ENCODE measurements at regions not wholly inside any gene's neighbourhood (a gene's known extent, or its start where the extent isn't known, plus 50 kb on each side); places are given as distances from the start of the nearest gene placed in this dataset.
"Not testable (repeated sequence)": the region's sequence is repeated elsewhere in the genome, so short reads cannot be mapped to it uniquely, and the experiment has no call there.

GRCh38 chr4:28015996-28016395 lies 1155.4 kb downstream of the STIM2 start:
- no peaks in the 10 kb centered on the region for H3F3A ChIP-seq (replicated peaks; ENCODE audit: low read depth)
- H3K27ac ChIP-seq (ENCODE audit: low read depth): no peak overlapping the region
- no peak overlapping the region for H3K4me3 ChIP-seq
- no peak overlapping the region for H3K4me2 ChIP-seq
- H3K27me3 Mint-ChIP-seq (ENCODE audit: insufficient read depth, low read depth, poor library complexity): no peaks in the 10 kb centered on the region
- no peaks in the 10 kb centered on the region for H3K36me3 ChIP-seq (ENCODE audit: insufficient read depth)
- H3K4me1 Mint-ChIP-seq: no peaks in the 10 kb centered on the region
- no peaks in the 10 kb centered on the region for H4K20me1 ChIP-seq (replicated peaks; ENCODE audit: insufficient read depth)
- peaks cover 4% of the 10 kb centered on the region; the same call in 2 of the 3 replicates for H3K36me3 Mint-ChIP-seq (ENCODE audit: low read depth)
- DNase-seq (ENCODE audit: low spot score): no peak
- no peak overlapping the region for H3K4me3 Mint-ChIP-seq
- no peak for ATAC-seq
- H2AFZ ChIP-seq: no peak overlapping the region
- H3K9me3 Mint-ChIP-seq: peaks cover 21% of the 10 kb centered on the region
- no peaks in the 10 kb centered on the region for H3K4me1 ChIP-seq (ENCODE audit: insufficient read depth)
- no peak overlapping the region for H3K27ac Mint-ChIP-seq
- H3K9me2 ChIP-seq (ENCODE audit: insufficient read depth): peaks cover 8% of the 10 kb centered on the region
- no peaks in the 10 kb centered on the region for H3K79me2 ChIP-seq (replicated peaks; ENCODE audit: insufficient read depth)
- no peak for TF ChIP-seq POLR2AphosphoS5 (IDR thresholded peaks at IDR 0.05; ENCODE audit: low read depth)
- TF ChIP-seq EZH2phosphoT487 (IDR thresholded peaks at IDR 0.05; ENCODE audit: unreplicated experiment): no peak
- no peak for TF ChIP-seq JUNB (IDR thresholded peaks at IDR 0.05; ENCODE audit: unreplicated experiment)
- no peak for TF ChIP-seq REST (IDR thresholded peaks at IDR 0.05; ENCODE audit: unreplicated experiment)
- TF ChIP-seq CTCF (conservative IDR thresholded peaks at IDR 0.05; ENCODE audit: low read depth in 2 of 2): no peak
- no peak for TF ChIP-seq CREB1 (CRISPR knock-in tag; IDR thresholded peaks at IDR 0.05; ENCODE audit: low read depth)
- no peak for TF ChIP-seq ETS1 (IDR thresholded peaks at IDR 0.05)
- no peak for TF ChIP-seq NANOG (IDR thresholded peaks at IDR 0.05; ENCODE audit: borderline replicate concordance)
- TF ChIP-seq ZNF331 (CRISPR knock-in tag; IDR thresholded peaks at IDR 0.05; ENCODE audit: low read depth): no peak
- no peak for TF ChIP-seq STAT1 (IDR thresholded peaks at IDR 0.05; ENCODE audit: unreplicated experiment)
- TF ChIP-seq ZNF462 (CRISPR knock-in tag; IDR thresholded peaks at IDR 0.05): no peak
- no peaks in the 10 kb centered on the region for H3K27me3 ChIP-seq (ENCODE audit: insufficient read depth)

- H3F3A ChIP-seq (replicated peaks; ENCODE audit: low read depth); H4K20me1 ChIP-seq (replicated peaks; ENCODE audit: insufficient read depth); H3K4me1 ChIP-seq (ENCODE audit: insufficient read depth); H3K27ac ChIP-seq (ENCODE audit: low read depth); H3K4me2 ChIP-seq; H3K27ac Mint-ChIP-seq; H3K36me3 ChIP-seq (ENCODE audit: insufficient read depth); H3K27me3 Mint-ChIP-seq (ENCODE audit: insufficient read depth, low read depth, poor library complexity); DNase-seq (ENCODE audit: low spot score); ATAC-seq; H3K36me3 Mint-ChIP-seq (ENCODE audit: low read depth); H3K4me3 ChIP-seq; H3K4me3 Mint-ChIP-seq; H3K9me3 Mint-ChIP-seq; H3K79me2 ChIP-seq (replicated peaks; ENCODE audit: insufficient read depth); H3K4me1 Mint-ChIP-seq; H3K27me3 ChIP-seq (ENCODE audit: insufficient read depth); H2AFZ ChIP-seq: not testable (repeated sequence)
- H3K9me2 ChIP-seq (ENCODE audit: insufficient read depth): peaks cover 16% of the 10 kb centered on the region; the same call in 1 of the 2 replicates
These were observed 1177.6 kb downstream of the STIM2 start for GRCh38 chr4:28038253-28038652.
